ENCODE measurements at regions not wholly inside any gene's neighbourhood (a gene's known extent, or its start where the extent isn't known, plus 50 kb on each side); places are given as distances from the start of the nearest gene placed in this dataset.

DNA sequence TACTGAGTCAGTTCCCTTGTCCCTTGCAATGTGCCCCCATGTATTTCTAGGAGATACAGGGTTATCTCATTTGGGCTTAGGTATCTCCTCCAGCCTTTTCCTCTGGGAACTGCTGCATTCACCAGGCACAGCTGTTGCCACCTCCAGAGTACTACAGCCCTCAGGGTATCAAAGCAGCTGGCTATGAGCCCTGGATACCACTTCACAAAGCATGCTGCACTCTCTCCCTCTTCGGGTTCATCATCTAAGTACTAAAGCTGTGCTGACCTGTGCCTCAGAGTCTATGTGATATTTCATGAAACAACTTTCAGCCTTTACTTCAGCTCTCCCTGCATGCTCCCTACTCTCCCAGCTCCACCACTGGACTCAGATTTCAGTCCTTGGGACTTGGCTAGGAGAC is 62.3 kb downstream of the CCDC185 start:
- ChIA-PET POLR2A (ENCODE audit: low non-redundant PET) (no interaction called here), CTCF (no interaction called here)
- Histone ChIP-seq H3K36me3 (ENCODE audit: insufficient read depth, low read length, poor library complexity, severe bottlenecking) (no peaks in the 10 kb centered on the region), H3K4me1 (ENCODE audit: insufficient read depth, low read length, poor library complexity, severe bottlenecking) (no peaks in the 10 kb centered on the region), H3K27me3 (replicated peaks; ENCODE audit: insufficient read depth, low read depth, low read length, poor library complexity) (no peaks in the 10 kb centered on the region), H3K4me3 (ENCODE audit: low read depth, low read length, poor library complexity, severe bottlenecking) (no peak overlapping the region), H3K27ac (ENCODE audit: low read depth, low read length, poor library complexity, severe bottlenecking) (no peak overlapping the region), H3K9me3 (ENCODE audit: low read depth, low read length, poor library complexity, severe bottlenecking) (no peaks in the 10 kb centered on the region)
- no peak for DNase-seq (ENCODE audit: low spot score)
- no TSS peak for BruUV-seq (replicated peaks)
- TF ChIP-seq, protein P1, sequence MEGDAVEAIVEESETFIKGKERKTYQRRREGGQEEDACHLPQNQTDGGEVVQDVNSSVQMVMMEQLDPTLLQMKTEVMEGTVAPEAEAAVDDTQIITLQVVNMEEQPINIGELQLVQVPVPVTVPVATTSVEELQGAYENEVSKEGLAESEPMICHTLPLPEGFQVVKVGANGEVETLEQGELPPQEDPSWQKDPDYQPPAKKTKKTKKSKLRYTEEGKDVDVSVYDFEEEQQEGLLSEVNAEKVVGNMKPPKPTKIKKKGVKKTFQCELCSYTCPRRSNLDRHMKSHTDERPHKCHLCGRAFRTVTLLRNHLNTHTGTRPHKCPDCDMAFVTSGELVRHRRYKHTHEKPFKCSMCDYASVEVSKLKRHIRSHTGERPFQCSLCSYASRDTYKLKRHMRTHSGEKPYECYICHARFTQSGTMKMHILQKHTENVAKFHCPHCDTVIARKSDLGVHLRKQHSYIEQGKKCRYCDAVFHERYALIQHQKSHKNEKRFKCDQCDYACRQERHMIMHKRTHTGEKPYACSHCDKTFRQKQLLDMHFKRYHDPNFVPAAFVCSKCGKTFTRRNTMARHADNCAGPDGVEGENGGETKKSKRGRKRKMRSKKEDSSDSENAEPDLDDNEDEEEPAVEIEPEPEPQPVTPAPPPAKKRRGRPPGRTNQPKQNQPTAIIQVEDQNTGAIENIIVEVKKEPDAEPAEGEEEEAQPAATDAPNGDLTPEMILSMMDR (conservative IDR thresholded peaks at IDR 0.05; ENCODE audit: low read depth, low read length): no peak
- TF ChIP-seq EZH2 (IDR thresholded peaks at IDR 0.05; ENCODE audit: borderline replicate concordance, low read depth, low read length, poor library complexity, severe bottlenecking): no peak
- intact Hi-C loops (cut with micrococcal nuclease; ENCODE audit: unreplicated experiment): no loop called here

DNA sequence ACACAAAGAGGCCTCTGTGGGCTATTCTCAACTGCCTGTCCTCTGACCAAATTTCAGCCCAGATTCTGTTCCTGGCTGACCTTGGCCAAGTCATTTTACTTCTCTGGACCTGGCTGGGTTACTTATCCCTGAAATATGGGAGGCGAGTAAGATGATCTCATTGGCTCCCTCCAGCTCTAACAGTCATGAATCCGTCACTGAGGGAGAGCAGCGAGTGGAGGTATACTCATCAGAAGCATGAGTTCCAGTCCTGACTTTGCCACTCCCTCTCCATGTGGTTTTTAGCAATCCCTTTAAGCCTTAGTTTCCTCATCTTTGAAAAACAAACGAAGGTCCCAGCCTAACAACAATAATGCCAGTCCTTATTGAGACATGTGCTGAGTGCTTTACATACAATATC is 63.5 kb downstream of the CCDC185 start:
- DNase-seq (ENCODE audit: low spot score): no peak
- BruUV-seq (replicated peaks): no TSS peak
- Histone ChIP-seq H3K9me3 (ENCODE audit: low read depth, low read length, poor library complexity, severe bottlenecking) (no peaks in the 10 kb centered on the region), H3K4me1 (ENCODE audit: insufficient read depth, low read length, poor library complexity, severe bottlenecking) (no peaks in the 10 kb centered on the region), H3K36me3 (ENCODE audit: insufficient read depth, low read length, poor library complexity, severe bottlenecking) (no peaks in the 10 kb centered on the region), H3K27ac (ENCODE audit: low read depth, low read length, poor library complexity, severe bottlenecking) (no peak overlapping the region), H3K27me3 (replicated peaks; ENCODE audit: insufficient read depth, low read depth, low read length, poor library complexity) (no peaks in the 10 kb centered on the region), H3K4me3 (ENCODE audit: low read depth, low read length, poor library complexity, severe bottlenecking) (no peak overlapping the region)
- CTCF ChIA-PET: no interaction called here
- TF ChIP-seq, protein P1 (conservative IDR thresholded peaks at IDR 0.05; ENCODE audit: low read depth, low read length): no peak
- TF ChIP-seq EZH2 (IDR thresholded peaks at IDR 0.05; ENCODE audit: borderline replicate concordance, low read depth, low read length, poor library complexity, severe bottlenecking): no peak
- POLR2A ChIA-PET (ENCODE audit: low non-redundant PET): no interaction called here
- intact Hi-C loops (cut with micrococcal nuclease; ENCODE audit: unreplicated experiment): no loop called here

DNA sequence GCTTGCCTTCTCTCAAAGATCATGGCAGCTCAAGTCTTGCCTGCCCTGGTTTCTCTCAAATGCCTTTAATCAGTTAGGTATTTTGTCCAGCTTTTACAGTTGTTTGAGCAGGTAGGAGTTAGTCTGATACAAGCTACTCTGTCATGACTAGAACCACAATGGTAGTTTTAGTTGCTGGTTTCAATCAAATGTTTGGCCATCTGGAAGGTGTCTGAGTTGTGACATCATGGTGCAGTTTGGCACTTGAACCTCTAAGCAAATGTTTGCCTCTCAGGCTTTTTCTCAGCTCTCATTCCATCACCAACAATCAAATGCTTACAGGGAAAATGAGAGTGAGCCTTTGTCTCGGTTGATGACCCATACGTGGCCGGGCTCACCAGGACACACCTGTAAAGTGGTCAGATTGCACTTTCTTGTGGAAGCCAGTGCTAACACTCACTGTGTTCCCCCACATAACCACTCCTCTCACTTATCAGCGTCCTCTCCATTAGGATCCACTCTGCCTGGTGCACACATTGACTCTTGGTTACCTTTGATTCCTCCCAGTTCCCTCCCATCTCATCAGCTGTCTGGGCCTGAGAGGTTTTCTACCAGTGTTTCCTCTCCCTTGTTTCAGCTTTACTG is 67.5 kb downstream of the CCDC185 start:
- TF ChIP-seq, protein P1 (conservative IDR thresholded peaks at IDR 0.05; ENCODE audit: low read depth, low read length): no peak
- TF ChIP-seq EZH2 (IDR thresholded peaks at IDR 0.05; ENCODE audit: borderline replicate concordance, low read depth, low read length, poor library complexity, severe bottlenecking): no peak
- intact Hi-C loops (cut with micrococcal nuclease; ENCODE audit: unreplicated experiment): no loop called here
- H3K9me3 ChIP-seq (ENCODE audit: low read depth, low read length, poor library complexity, severe bottlenecking): no peaks in the 10 kb centered on the region
- no peak for DNase-seq (ENCODE audit: low spot score)
- ChIA-PET POLR2A (ENCODE audit: low non-redundant PET) (no interaction called here), CTCF (no interaction called here)
- no peak overlapping the region for H3K4me3 ChIP-seq (ENCODE audit: low read depth, low read length, poor library complexity, severe bottlenecking)
- no peak overlapping the region for H3K27ac ChIP-seq (ENCODE audit: low read depth, low read length, poor library complexity, severe bottlenecking)
- no peaks in the 10 kb centered on the region for H3K36me3 ChIP-seq (ENCODE audit: insufficient read depth, low read length, poor library complexity, severe bottlenecking)
- no peaks in the 10 kb centered on the region for H3K4me1 ChIP-seq (ENCODE audit: insufficient read depth, low read length, poor library complexity, severe bottlenecking)
- H3K27me3 ChIP-seq (replicated peaks; ENCODE audit: insufficient read depth, low read depth, low read length, poor library complexity): peaks cover 3% of the 10 kb centered on the region
- no TSS peak for BruUV-seq (replicated peaks)

All from A673 (cell line).